ENCODE measurements at regions not wholly inside any gene's neighbourhood (a gene's known extent, or its start where the extent isn't known, plus 50 kb on each side); places are given as distances from the start of the nearest gene placed in this dataset.

GRCh38 chr2:142472382-142472781 lies 341.6 kb upstream of the LRP1B start:
- TF ChIP-seq GATA2 (IDR thresholded peaks at IDR 0.05; ENCODE audit: low read depth, low read length) (no peak), GATA3 (IDR thresholded peaks at IDR 0.05; ENCODE audit: low read depth, low read length) (no peak)
